Suprapubic skin (tissue), 4 donors: ENCODE measurements at regions not wholly inside any gene's neighbourhood (a gene's known extent, or its start where the extent isn't known, plus 50 kb on each side); places are given as distances from the start of the nearest gene placed in this dataset.

Experiments used
- DNase-seq, 2 donors: peaks; one replicate each; pipeline ENCODE4 v3.0.0-alpha.2; 2019; ENCODE audit warnings: low spot score in 2 of 2
- H3K27ac ChIP-seq: fragments of 200-600 bp; sonication (generic); one replicate; pipeline ENCODE4 v1.5.1; 2019
- H3K27me3 ChIP-seq: fragments of 200-600 bp; sonication (generic); one replicate; pipeline ENCODE4 v1.5.1; 2019
- H3K36me3 ChIP-seq: fragments of 200-600 bp; sonication (generic); one replicate; pipeline ENCODE4 v1.5.1; 2019
- H3K4me1 ChIP-seq: fragments of 200-600 bp; sonication (generic); one replicate; pipeline ENCODE4 v1.5.1; 2019
- H3K4me3 ChIP-seq: fragments of 200-600 bp; sonication (generic); one replicate; pipeline ENCODE4 v1.5.1; 2019; ENCODE audit warnings: mild to moderate bottlenecking
- H3K9me3 ChIP-seq: fragments of 200-600 bp; sonication (generic); one replicate; pipeline ENCODE4 v1.5.1; 2019
- CTCF ChIP-seq, 2 donors: fragments of 200-600 bp in 1 of 2; fragments of 450-650 bp in 1 of 2; sonication (generic) in 1 of 2; IDR thresholded peaks; one replicate each; pipeline ENCODE4 v1.5.1; 2016 to 2019; ENCODE audit warnings: antibody characterized with exemption in 2 of 2, mild to moderate bottlenecking in 1 of 2, moderate library complexity in 1 of 2
- EP300 ChIP-seq: sonication (generic); formaldehyde crosslinking; IDR thresholded peaks from one replicate; pipeline ENCODE4 v1.6.1; 2017; ENCODE audit warnings: antibody characterized with exemption
- POLR2A ChIP-seq, 2 donors: fragments of 450-650 bp; IDR thresholded peaks; one replicate each; pipeline ENCODE4 v1.6.1; 2017; ENCODE audit warnings: antibody characterized with exemption in 2 of 2, mild to moderate bottlenecking in 2 of 2, moderate library complexity in 2 of 2
- POLR2AphosphoS5 ChIP-seq, 3 donors: sonication (generic); formaldehyde crosslinking; IDR thresholded peaks; one replicate each; pipeline ENCODE4 v1.6.1; 2017; ENCODE audit warnings: antibody characterized with exemption in 3 of 3
- WGBS: methylation state at CpG from one replicate; pipeline ENCODE4 v1.1.5; 2018; 5-methylcytosine and 5-hydroxymethylcytosine counted together

DNA sequence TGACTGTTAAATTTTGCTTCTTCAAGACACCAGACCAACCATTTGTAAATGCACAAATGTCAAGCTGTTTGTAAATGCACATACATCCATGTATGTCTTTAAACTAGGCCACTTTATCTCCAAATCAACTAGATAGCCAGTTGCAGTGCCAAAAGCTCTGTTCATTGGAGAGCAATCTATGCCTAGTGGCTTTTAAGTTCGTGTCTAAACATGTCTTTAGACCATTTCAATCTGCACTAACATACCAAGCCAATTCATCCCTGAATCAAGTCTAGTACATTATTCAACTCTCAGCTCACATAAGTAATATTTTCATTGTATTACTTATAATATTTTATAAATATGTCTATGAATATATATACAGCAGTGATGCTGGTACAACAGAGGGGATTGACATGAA is 985.9 kb downstream of the CDH18 start:
- Histone ChIP-seq H3K27me3 (no peaks in the 10 kb centered on the region), H3K4me3 (no peak overlapping the region), H3K27ac (no peak overlapping the region), H3K9me3 (no peaks in the 10 kb centered on the region), H3K4me1 (no peaks in the 10 kb centered on the region), H3K36me3 (no peaks in the 10 kb centered on the region)
- TF ChIP-seq CTCF (IDR thresholded peaks at IDR 0.05) (no peak), POLR2A (IDR thresholded peaks at IDR 0.05) (no peak), POLR2AphosphoS5 (IDR thresholded peaks at IDR 0.05) (no peak), EP300 (no peak)
- no peak for DNase-seq
- 32% methylated on average over 1 of the region's 1 CpG for WGBS

DNA sequence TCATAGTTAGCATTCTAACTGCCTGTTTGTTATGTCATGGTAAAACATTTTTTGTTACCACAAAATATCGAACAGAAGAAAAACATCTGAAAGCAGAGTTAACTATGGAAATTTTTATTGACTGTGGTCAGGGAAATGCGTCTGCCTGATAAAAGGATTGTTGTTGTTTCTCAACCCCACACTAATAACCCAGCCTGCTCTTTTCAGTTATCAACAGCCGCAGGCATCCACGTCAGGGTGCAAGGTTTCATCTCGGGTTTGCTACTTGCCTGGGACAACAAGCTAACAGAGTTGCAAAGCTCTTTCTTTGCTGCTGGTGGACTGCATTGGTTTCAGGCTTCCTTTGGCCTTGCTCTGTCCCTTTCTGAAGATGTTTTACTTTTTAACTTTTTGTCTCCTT is 969.2 kb downstream of the CDH18 start:
- TF ChIP-seq CTCF (IDR thresholded peaks at IDR 0.05): no peak
- Histone ChIP-seq H3K27me3 (no peaks in the 10 kb centered on the region), H3K4me3 (no peak overlapping the region), H3K9me3 (no peaks in the 10 kb centered on the region), H3K36me3 (no peaks in the 10 kb centered on the region), H3K27ac (no peak overlapping the region), H3K4me1 (no peaks in the 10 kb centered on the region)
- DNase-seq: no peak
- WGBS: 33% methylated on average over 5 of the region's 5 CpGs

DNA sequence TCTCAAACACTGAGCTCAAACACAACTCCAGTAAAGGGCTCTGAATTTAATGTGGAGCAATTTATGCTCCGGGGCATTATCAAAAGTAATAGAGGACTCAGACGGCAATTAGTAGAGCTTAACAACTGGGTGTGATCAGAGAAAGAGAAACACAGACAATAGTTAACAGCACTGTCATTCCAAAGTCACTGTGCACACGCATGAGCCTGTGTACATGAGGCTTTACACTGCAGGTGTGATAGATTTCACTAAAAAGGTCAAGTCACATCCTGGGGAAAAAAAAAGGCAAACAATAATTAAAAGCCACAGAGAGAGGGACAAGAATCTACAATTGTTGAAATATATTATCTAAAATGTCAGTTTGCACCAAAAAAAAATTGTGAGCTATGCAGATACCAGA is 956.5 kb downstream of the CDH18 start:
- no peaks in the 10 kb centered on the region for H3K27me3 ChIP-seq
- H3K4me3 ChIP-seq: no peak overlapping the region
- 61% methylated on average over 3 of the region's 3 CpGs for WGBS
- no peak for DNase-seq
- H3K4me1 ChIP-seq: no peaks in the 10 kb centered on the region
- no peaks in the 10 kb centered on the region for H3K9me3 ChIP-seq
- H3K27ac ChIP-seq: no peak overlapping the region
- TF ChIP-seq CTCF (IDR thresholded peaks at IDR 0.05) (no peak), EP300 (no peak), POLR2A (IDR thresholded peaks at IDR 0.05) (no peak), POLR2AphosphoS5 (IDR thresholded peaks at IDR 0.05) (no peak)
- H3K36me3 ChIP-seq: no peaks in the 10 kb centered on the region

GRCh38 chr5:19035816-19036215 is 952.2 kb downstream of the CDH18 start:
- H3K9me3 ChIP-seq: no peaks in the 10 kb centered on the region
- no peaks in the 10 kb centered on the region for H3K36me3 ChIP-seq
- H3K27ac ChIP-seq: no peak overlapping the region
- H3K4me1 ChIP-seq: no peaks in the 10 kb centered on the region
- WGBS: 0% methylated on average over 1 of the region's 1 CpG
- no peak for DNase-seq
- no peak for TF ChIP-seq CTCF (IDR thresholded peaks at IDR 0.05)
- no peak for TF ChIP-seq POLR2A (IDR thresholded peaks at IDR 0.05)
- TF ChIP-seq EP300: no peak
- TF ChIP-seq POLR2AphosphoS5 (IDR thresholded peaks at IDR 0.05): no peak
- no peak overlapping the region for H3K4me3 ChIP-seq
- H3K27me3 ChIP-seq: no peaks in the 10 kb centered on the region

DNA sequence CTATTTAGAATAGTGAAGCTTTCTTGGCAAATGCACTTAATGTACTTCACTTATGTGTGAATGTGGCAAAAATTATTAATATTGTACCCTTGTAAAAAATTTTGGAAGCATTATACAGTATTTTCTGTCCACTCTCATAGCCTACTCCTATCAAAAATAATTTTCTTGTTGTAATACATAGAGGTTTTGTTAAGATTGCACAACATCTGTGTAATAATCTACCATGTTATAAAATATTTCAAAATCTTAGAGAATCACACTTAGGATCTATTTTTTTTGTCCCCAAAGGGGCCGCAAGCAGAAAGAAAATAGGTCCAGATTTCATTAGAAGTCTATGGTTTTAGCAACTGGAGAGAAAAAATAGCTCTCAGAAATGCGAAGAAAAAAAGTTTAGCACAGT is 945.9 kb downstream of the CDH18 start:
- Histone ChIP-seq H3K4me1 (no peaks in the 10 kb centered on the region), H3K4me3 (no peak overlapping the region), H3K36me3 (no peaks in the 10 kb centered on the region), H3K9me3 (no peaks in the 10 kb centered on the region), H3K27ac (no peak overlapping the region), H3K27me3 (no peaks in the 10 kb centered on the region)
- 81% methylated on average over 2 of the region's 2 CpGs for WGBS
- DNase-seq: no peak
- TF ChIP-seq EP300 (no peak), CTCF (IDR thresholded peaks at IDR 0.05) (no peak), POLR2AphosphoS5 (IDR thresholded peaks at IDR 0.05) (no peak), POLR2A (IDR thresholded peaks at IDR 0.05) (no peak)
